Thymus (tissue), 11 donors: ENCODE measurements at regions not wholly inside any gene's neighbourhood (a gene's known extent, or its start where the extent isn't known, plus 50 kb on each side); places are given as distances from the start of the nearest gene placed in this dataset.

Source experiments
- DNase-seq, 9 donors: peaks; one replicate each; pipeline ENCODE4 v3.0.0-alpha.2; 2013; ENCODE audit warnings: low spot score in 9 of 9, low read depth in 6 of 9, missing footprints in 1 of 9
- H3K27ac ChIP-seq, 2 donors: one replicate each; pipeline ENCODE4 v1.5.1; 2013; ENCODE audit warnings: control low read depth in 1 of 2, low read depth in 1 of 2, low read length in 1 of 2, mild to moderate bottlenecking in 1 of 2, moderate library complexity in 1 of 2
- H3K27me3 ChIP-seq, 2 donors: one replicate each; pipeline ENCODE4 v1.5.1; 2013; ENCODE audit warnings: low read length in 1 of 2; ENCODE audit not compliant: control insufficient read depth in 2 of 2, insufficient read depth in 1 of 2
- H3K36me3 ChIP-seq, 2 donors: one replicate each; pipeline ENCODE4 v1.5.1; 2013; ENCODE audit warnings: low read length in 1 of 2, mild to moderate bottlenecking in 1 of 2, moderate library complexity in 1 of 2; ENCODE audit not compliant: control insufficient read depth in 2 of 2, insufficient read depth in 2 of 2
- H3K4me1 ChIP-seq, 2 donors: one replicate each; pipeline ENCODE4 v1.5.1; 2013; ENCODE audit warnings: low read length in 2 of 2; ENCODE audit not compliant: control insufficient read depth in 2 of 2, insufficient read depth in 2 of 2
- H3K4me3 ChIP-seq, 2 donors: one replicate each; pipeline ENCODE4 v1.5.1; 2013; ENCODE audit warnings: low read length in 2 of 2, control low read depth in 1 of 2, mild to moderate bottlenecking in 1 of 2
- H3K9me3 ChIP-seq, 2 donors: one replicate each; pipeline ENCODE4 v1.5.1; 2013; ENCODE audit warnings: low read length in 1 of 2, mild to moderate bottlenecking in 1 of 2; ENCODE audit not compliant: control insufficient read depth in 2 of 2, insufficient read depth in 1 of 2
- WGBS: extraction: QIAGEN DNeasy Blood & Tissue Kit; methylation state at CpG from one replicate; pipeline ENCODE4 v1.1.7; 2013; 5-methylcytosine and 5-hydroxymethylcytosine counted together
- donor health status: healthy.

- Histone ChIP-seq H3K4me1 (no peaks in the 10 kb centered on the region), H3K27me3 (no peaks in the 10 kb centered on the region), H3K36me3 (no peaks in the 10 kb centered on the region), H3K27ac (no peak overlapping the region), H3K9me3 (peaks cover 0 to 2% of the 10 kb centered on the region in 2 donors), H3K4me3 (no peak overlapping the region)
- DNase-seq = no peak
- 92% methylated on average over 1 of the region's 1 CpG for WGBS
Observed at GRCh38 chr4:34800953-34801352, 1443.4 kb downstream of the ARAP2 start.

GRCh38 chr4:34814266-34814665 is 1430.0 kb downstream of the ARAP2 start:
- Histone ChIP-seq H3K9me3 (no peaks in the 10 kb centered on the region), H3K4me1 (no peaks in the 10 kb centered on the region), H3K36me3 (no peaks in the 10 kb centered on the region), H3K27me3 (no peaks in the 10 kb centered on the region), H3K27ac (no peak overlapping the region), H3K4me3 (no peak overlapping the region)
- WGBS = 79% methylated on average over 3 of the region's 3 CpGs
- no peak for DNase-seq

DNA sequence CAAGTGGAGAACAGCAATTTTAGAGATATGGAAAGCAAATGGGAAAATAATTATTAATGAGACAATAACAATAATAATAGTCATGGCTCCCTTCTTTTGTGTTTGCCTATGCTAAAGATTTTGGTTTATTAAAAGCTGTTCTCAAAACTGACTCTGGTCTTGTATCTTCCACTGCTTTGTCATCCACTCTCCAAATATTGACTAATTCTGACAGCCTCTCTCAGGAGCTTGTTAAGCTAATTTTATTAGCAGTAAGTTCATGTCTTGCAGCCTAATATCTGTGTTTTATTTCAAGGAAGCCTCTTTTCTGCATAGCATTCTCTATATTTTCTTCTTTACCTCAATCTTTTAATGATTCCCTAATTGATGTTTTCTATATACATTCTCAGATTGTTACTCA is 1419.8 kb downstream of the ARAP2 start:
- H3K27ac ChIP-seq = no peak overlapping the region
- H3K27me3 ChIP-seq = no peaks in the 10 kb centered on the region
- H3K4me1 ChIP-seq = no peaks in the 10 kb centered on the region
- H3K36me3 ChIP-seq = no peaks in the 10 kb centered on the region
- no peaks in the 10 kb centered on the region for H3K9me3 ChIP-seq
- H3K4me3 ChIP-seq = no peak overlapping the region
- no peak for DNase-seq

- H3K27me3 ChIP-seq = no peaks in the 10 kb centered on the region
- H3K4me1 ChIP-seq = no peaks in the 10 kb centered on the region
- H3K9me3 ChIP-seq = no peaks in the 10 kb centered on the region
- no peak for DNase-seq
- no peak overlapping the region for H3K27ac ChIP-seq
- WGBS = 96% methylated on average over 5 of the region's 5 CpGs
- H3K4me3 ChIP-seq = no peak overlapping the region
- no peaks in the 10 kb centered on the region for H3K36me3 ChIP-seq
Observed at GRCh38 chr4:34826660-34827059, 1417.7 kb downstream of the ARAP2 start.

DNA sequence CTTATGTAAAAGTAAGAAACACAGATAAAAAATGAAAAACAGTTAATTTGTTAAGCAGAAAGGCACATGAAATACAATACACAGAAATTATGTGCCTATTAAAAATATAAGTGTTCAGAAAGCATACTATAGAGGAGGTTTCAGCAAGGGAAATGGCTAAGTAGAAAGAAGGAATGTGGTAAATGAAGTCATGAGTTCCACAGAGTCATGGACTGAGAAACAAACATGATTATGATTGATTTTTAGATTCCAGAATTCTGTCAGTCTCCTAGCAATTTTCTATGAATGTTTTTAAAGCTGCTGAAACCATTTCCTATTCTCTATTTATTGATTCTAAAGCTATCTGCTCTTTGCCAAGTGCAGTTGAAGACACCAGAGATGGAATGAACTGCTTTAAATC is 1398.4 kb downstream of the ARAP2 start:
- no peak overlapping the region for H3K4me3 ChIP-seq
- H3K27me3 ChIP-seq = no peaks in the 10 kb centered on the region
- H3K36me3 ChIP-seq = no peaks in the 10 kb centered on the region
- no peaks in the 10 kb centered on the region for H3K4me1 ChIP-seq
- DNase-seq = no peak
- no peak overlapping the region for H3K27ac ChIP-seq
- H3K9me3 ChIP-seq = no peaks in the 10 kb centered on the region

GRCh38 chr4:34850421-34850820 is 1393.9 kb downstream of the ARAP2 start:
- no peaks in the 10 kb centered on the region for H3K36me3 ChIP-seq
- no peak overlapping the region for H3K4me3 ChIP-seq
- DNase-seq = no peak
- H3K27ac ChIP-seq = no peak overlapping the region
- WGBS = 90% methylated on average over 2 of the region's 2 CpGs
- no peaks in the 10 kb centered on the region for H3K9me3 ChIP-seq
- no peaks in the 10 kb centered on the region for H3K4me1 ChIP-seq
- no peaks in the 10 kb centered on the region for H3K27me3 ChIP-seq

DNA sequence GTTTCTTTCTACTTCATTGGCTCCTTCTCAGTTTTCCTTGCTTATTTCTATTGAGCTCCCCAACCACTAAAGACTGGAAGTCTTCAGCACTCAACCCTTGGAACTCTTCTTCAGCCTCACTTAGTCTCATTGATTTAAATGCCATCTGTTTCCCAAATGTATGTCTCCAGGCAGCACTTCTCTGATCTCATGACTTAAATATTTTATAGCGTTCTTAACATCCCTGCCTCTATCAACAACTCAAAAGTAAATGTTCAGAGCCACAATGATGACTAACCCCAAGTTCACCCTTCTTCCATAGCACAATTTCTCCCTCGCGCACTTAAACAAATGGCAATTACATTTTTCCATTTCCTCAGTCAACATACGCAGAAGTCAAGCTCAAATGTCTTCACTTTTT is 1393.3 kb downstream of the ARAP2 start:
- DNase-seq = no peak
- H3K27ac ChIP-seq = no peak overlapping the region
- H3K36me3 ChIP-seq = no peaks in the 10 kb centered on the region
- no peak overlapping the region for H3K4me3 ChIP-seq
- H3K27me3 ChIP-seq = no peaks in the 10 kb centered on the region
- 72% methylated on average over 4 of the region's 4 CpGs for WGBS
- H3K9me3 ChIP-seq = no peaks in the 10 kb centered on the region
- H3K4me1 ChIP-seq = no peaks in the 10 kb centered on the region

DNA sequence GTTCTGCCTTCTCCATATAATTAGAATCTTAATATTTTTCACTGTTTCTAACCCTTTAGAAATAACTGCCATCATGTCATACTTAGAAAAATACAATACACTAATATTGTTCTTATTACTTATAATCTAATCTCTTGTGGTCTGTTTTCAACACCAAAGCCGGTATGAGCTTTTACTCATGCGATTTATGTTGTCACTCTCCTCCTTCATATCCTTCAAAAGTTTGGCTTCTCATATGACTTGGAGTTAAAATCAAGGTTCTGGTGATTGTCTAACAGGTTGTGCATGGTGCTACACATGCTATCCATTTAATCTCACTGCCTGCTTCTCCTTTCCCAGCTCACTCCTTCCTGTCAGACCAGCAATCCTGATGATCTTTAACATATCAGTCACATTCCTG is 1392.9 kb downstream of the ARAP2 start:
- no peaks in the 10 kb centered on the region for H3K9me3 ChIP-seq
- H3K27me3 ChIP-seq = no peaks in the 10 kb centered on the region
- no peaks in the 10 kb centered on the region for H3K4me1 ChIP-seq
- H3K36me3 ChIP-seq = no peaks in the 10 kb centered on the region
- H3K4me3 ChIP-seq = no peak overlapping the region
- no peak overlapping the region for H3K27ac ChIP-seq
- WGBS = 92% methylated on average over 2 of the region's 2 CpGs
- no peak for DNase-seq

GRCh38 chr4:34854451-34854850 is 1389.9 kb downstream of the ARAP2 start:
- Histone ChIP-seq H3K36me3 (no peaks in the 10 kb centered on the region), H3K9me3 (no peaks in the 10 kb centered on the region), H3K4me1 (no peaks in the 10 kb centered on the region), H3K27ac (no peak overlapping the region), H3K27me3 (no peaks in the 10 kb centered on the region), H3K4me3 (no peak overlapping the region)
- no peak for DNase-seq
- 88% methylated on average over 1 of the region's 1 CpG for WGBS

DNA sequence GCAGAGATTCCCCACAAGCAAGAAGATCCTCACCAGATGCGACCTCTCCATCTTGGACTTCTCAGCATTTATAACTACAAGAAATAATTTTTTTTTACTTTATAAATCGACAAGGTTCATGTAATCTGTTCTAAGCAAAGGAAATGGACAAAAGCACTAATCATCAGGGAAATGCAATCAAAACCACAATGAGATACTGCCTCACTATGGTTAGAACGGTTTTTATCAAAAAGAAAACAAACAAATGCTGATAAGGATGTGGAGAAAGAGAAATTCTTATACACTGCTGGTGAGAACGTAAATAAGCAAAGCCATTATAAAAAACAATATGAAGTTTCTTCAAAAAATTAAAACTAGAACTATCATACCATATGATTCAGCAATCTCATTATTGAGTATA is 1382.6 kb downstream of the ARAP2 start:
- DNase-seq = no peak
- H3K27me3 ChIP-seq = no peaks in the 10 kb centered on the region
- no peaks in the 10 kb centered on the region for H3K36me3 ChIP-seq
- no peaks in the 10 kb centered on the region for H3K4me1 ChIP-seq
- no peaks in the 10 kb centered on the region for H3K9me3 ChIP-seq
- H3K4me3 ChIP-seq = no peak overlapping the region
- 43% methylated on average over 4 of the region's 4 CpGs for WGBS
- no peak overlapping the region for H3K27ac ChIP-seq
